ENCODE measurements at regions not wholly inside any gene's neighbourhood (a gene's known extent, or its start where the extent isn't known, plus 50 kb on each side); places are given as distances from the start of the nearest gene placed in this dataset.

GRCh38 chr3:30187366-30187765 lies 419.0 kb upstream of the TGFBR2 start:
- TF ChIP-seq SIN3A (IDR thresholded peaks at IDR 0.05; ENCODE audit: borderline replicate concordance, insufficient read depth, low read depth, low read length) (no peak), POLR2AphosphoS5 (IDR thresholded peaks at IDR 0.05; ENCODE audit: low read depth, low read length) (no peak), CTCF (IDR thresholded peaks at IDR 0.05) (no peak), REST (IDR thresholded peaks at IDR 0.05; ENCODE audit: insufficient read depth in 1 of 2, low read depth in 2 of 2, low read length in 1 of 2) (no peak), TCF7L2 (IDR thresholded peaks at IDR 0.05; ENCODE audit: low read depth, low read length) (no peak)
- ChIA-PET POLR2A (no interaction called here), CTCF (no interaction called here)
- H3K27ac ChIP-seq (ENCODE audit: low read length): no peak overlapping the region
- no peaks in the 10 kb centered on the region for H3K9me3 ChIP-seq (ENCODE audit: control insufficient read depth, insufficient read depth, low read depth, low read length)
- DNase-seq (ENCODE audit: low read depth, low spot score): no peak
- no peaks in the 10 kb centered on the region for H3K36me3 ChIP-seq (ENCODE audit: control insufficient read depth, insufficient read depth, low read length)
- no peak for ATAC-seq
- no peaks in the 10 kb centered on the region for H3K4me1 ChIP-seq (ENCODE audit: control insufficient read depth, insufficient read depth, low read length)
- no peaks in the 10 kb centered on the region for H3K27me3 ChIP-seq (ENCODE audit: control insufficient read depth, insufficient read depth, low read length)
- in situ Hi-C loops (cut with HindIII; ENCODE audit: low pct_unique_long_range_greater_than_20kb, low sequenced_read_pairs) (no loop called here), intact Hi-C loops (cut with micrococcal nuclease; ENCODE audit: unreplicated experiment) (no loop called here)
- BruUV-seq (replicated peaks): no TSS peak
- H3K4me3 ChIP-seq (ENCODE audit: low read depth in 2 of 2, low read length in 2 of 2): no peak overlapping the region

- H3K27me3 ChIP-seq (ENCODE audit: control insufficient read depth, insufficient read depth, low read length): no peaks in the 10 kb centered on the region
- intact Hi-C loops (cut with micrococcal nuclease; ENCODE audit: unreplicated experiment): no loop called here
- ChIA-PET POLR2A (interaction anchor here (0.6 kb wide), 1 partner anchor 432 kb away, joined by 8 read pairs; no protein-coding TSS in a partner anchor), CTCF (no interaction called here)
- no peak for ATAC-seq
- H3K36me3 ChIP-seq (ENCODE audit: control insufficient read depth, insufficient read depth, low read length): no peaks in the 10 kb centered on the region
- no peak for TF ChIP-seq REST (IDR thresholded peaks at IDR 0.05; ENCODE audit: insufficient read depth in 1 of 2, low read depth in 2 of 2, low read length in 1 of 2)
- TF ChIP-seq SIN3A (IDR thresholded peaks at IDR 0.05; ENCODE audit: borderline replicate concordance, insufficient read depth, low read depth, low read length): no peak
- no peak for TF ChIP-seq CTCF (IDR thresholded peaks at IDR 0.05)
- TF ChIP-seq POLR2AphosphoS5 (IDR thresholded peaks at IDR 0.05; ENCODE audit: low read depth, low read length): no peak
- TF ChIP-seq TCF7L2 (IDR thresholded peaks at IDR 0.05; ENCODE audit: low read depth, low read length): no peak
- in situ Hi-C loops (cut with HindIII; ENCODE audit: low pct_unique_long_range_greater_than_20kb, low sequenced_read_pairs): no loop called here
- no peak overlapping the region for H3K27ac ChIP-seq (ENCODE audit: low read length)
- no peaks in the 10 kb centered on the region for H3K9me3 ChIP-seq (ENCODE audit: control insufficient read depth, insufficient read depth, low read depth, low read length)
- no TSS peak for BruUV-seq (replicated peaks)
- no peak overlapping the region for H3K4me3 ChIP-seq (ENCODE audit: low read depth in 2 of 2, low read length in 2 of 2)
- no peak for DNase-seq (ENCODE audit: low read depth, low spot score)
- no peaks in the 10 kb centered on the region for H3K4me1 ChIP-seq (ENCODE audit: control insufficient read depth, insufficient read depth, low read length)
Measured at GRCh38 chr3:30188713-30189112, 417.7 kb upstream of the TGFBR2 start.

Data from Panc1 (cell line).